IMR-90 (cell line): ENCODE measurements at regions not wholly inside any gene's neighbourhood (a gene's known extent, or its start where the extent isn't known, plus 50 kb on each side); places are given as distances from the start of the nearest gene placed in this dataset.

ENCODE experiments used
- ATAC-seq: fragments of 200-7000 bp; cut with Tn5 transposase; 2 replicates; pipeline ENCODE4 v1.9.1; 2020; ENCODE audit warnings: low read depth, mild to moderate bottlenecking, moderate library complexity
- BruUV-seq: library from RNA; stranded (reverse); fragments of 400-500 nt; replicated peaks from 2 replicates; lab custom pipeline; 2021; lab: Mats Ljungman, UMichigan
- CTCF ChIA-PET: fragments of 300-600 bp; formaldehyde crosslinking; extraction: SDS; loops from one replicate; lab custom pipeline; 2021; ENCODE audit warnings: antibody characterized with exemption; lab: Yijun Ruan, JAX
- POLR2A ChIA-PET: fragments of 300-600 bp; sonication (Branson Sonifier 250); formaldehyde crosslinking; loops from one replicate; lab custom pipeline; 2022; ENCODE audit warnings: antibody characterized with exemption; ENCODE audit not compliant: unreplicated experiment; lab: Charles Lee
- DNase-seq: peaks from one replicate; pipeline ENCODE4 v3.0.0; 2013
- H2AFZ ChIP-seq: replicated peaks from 2 replicates; pipeline ENCODE3; 2013; ENCODE audit warnings: low read length, mild to moderate bottlenecking; ENCODE audit not compliant: poor library complexity
- H2AK5ac ChIP-seq: 2 replicates; pipeline ENCODE4 v1.6.1; 2013; ENCODE audit warnings: low read depth, low read length, inconsistent platforms
- H2AK9ac ChIP-seq: replicated peaks from 2 replicates; pipeline ENCODE3; 2013; ENCODE audit warnings: mild to moderate bottlenecking, low read depth, low read length, moderate library complexity; ENCODE audit not compliant: poor library complexity
- H2BK120ac ChIP-seq: 2 replicates; pipeline ENCODE4 v1.6.1; 2013; ENCODE audit warnings: low read depth, low read length, inconsistent platforms
- H2BK15ac ChIP-seq: 3 replicates; pipeline ENCODE4 v1.6.1; 2013; ENCODE audit warnings: low read depth, low read length, inconsistent platforms
- H2BK20ac ChIP-seq: 2 replicates; pipeline ENCODE4 v1.6.1; 2013; ENCODE audit warnings: low read depth, mild to moderate bottlenecking, inconsistent platforms, low read length, moderate library complexity
- H2BK5ac ChIP-seq: 2 replicates; pipeline ENCODE4 v1.6.1; 2013; ENCODE audit warnings: mild to moderate bottlenecking, low read depth, low read length, inconsistent platforms; ENCODE audit not compliant: poor library complexity, severe bottlenecking
- H3K14ac ChIP-seq: replicated peaks from 2 replicates; pipeline ENCODE4 v1.6.1; 2013; ENCODE audit warnings: low read depth, low read length, inconsistent platforms
- H3K18ac ChIP-seq: 2 replicates; pipeline ENCODE4 v1.6.1; 2013; ENCODE audit warnings: low read depth, low read length, control low read depth
- H3K23ac ChIP-seq: 2 replicates; pipeline ENCODE4 v1.6.1; 2013; ENCODE audit warnings: low read depth, low read length, inconsistent platforms
- H3K27ac ChIP-seq: 2 replicates; pipeline ENCODE4 v1.5.1; 2013; ENCODE audit warnings: mild to moderate bottlenecking, control low read depth, low read length; ENCODE audit not compliant: insufficient read depth
- H3K27me3 ChIP-seq: 2 replicates; pipeline ENCODE4 v1.6.1; 2013; ENCODE audit warnings: low read length; ENCODE audit not compliant: control insufficient read depth, insufficient read depth
- H3K36me3 ChIP-seq: 2 replicates; pipeline ENCODE4 v1.6.1; 2013; ENCODE audit warnings: low read length, mixed read lengths; ENCODE audit not compliant: control insufficient read depth, insufficient read depth
- H3K4ac ChIP-seq: 2 replicates; pipeline ENCODE4 v1.6.1; 2013; ENCODE audit warnings: low read depth, low read length, inconsistent platforms
- H3K4me1 ChIP-seq: 2 replicates; pipeline ENCODE4 v1.6.1; 2013; ENCODE audit warnings: low read length, mixed read lengths; ENCODE audit not compliant: control insufficient read depth, insufficient read depth
- H3K4me2 ChIP-seq: 2 replicates; pipeline ENCODE4 v1.6.1; 2013; ENCODE audit warnings: low read depth, mild to moderate bottlenecking, control low read depth, low read length, moderate library complexity
- H3K4me3 ChIP-seq: 2 replicates; pipeline ENCODE4 v1.5.1; 2013; ENCODE audit warnings: low read depth, mild to moderate bottlenecking, control low read depth, low read length, moderate library complexity; ENCODE audit not compliant: insufficient read depth
- H3K56ac ChIP-seq: 2 replicates; pipeline ENCODE4 v1.6.1; 2013; ENCODE audit warnings: low read length, inconsistent platforms; ENCODE audit not compliant: insufficient read depth; ENCODE audit errors: extremely low read depth
- H3K79me1 ChIP-seq, 2 experiments: 2 replicates each; pipeline ENCODE4 v1.6.1; 2013; ENCODE audit warnings: low read length in 2 of 2, inconsistent platforms in 1 of 2, low read depth in 1 of 2
- H3K9ac ChIP-seq: 2 replicates; pipeline ENCODE4 v1.6.1; 2013; ENCODE audit warnings: low read depth, low read length, control low read depth
- H3K9me1 ChIP-seq: 2 replicates; pipeline ENCODE4 v1.6.1; 2013; ENCODE audit warnings: low read length, inconsistent platforms; ENCODE audit not compliant: insufficient read depth
- H3K9me3 ChIP-seq: 2 replicates; pipeline ENCODE4 v1.6.1; 2013; ENCODE audit warnings: low read length; ENCODE audit not compliant: control insufficient read depth, insufficient read depth
- H4K20me1 ChIP-seq: 2 replicates; pipeline ENCODE4 v1.6.1; 2013; ENCODE audit warnings: low read length, inconsistent platforms; ENCODE audit not compliant: insufficient read depth
- H4K5ac ChIP-seq: 2 replicates; pipeline ENCODE4 v1.6.1; 2013; ENCODE audit warnings: mild to moderate bottlenecking, low read depth, low read length, control low read depth
- H4K8ac ChIP-seq, 2 experiments: 2 replicates each; pipeline ENCODE4 v1.6.1; 2013; ENCODE audit warnings: low read depth in 2 of 2, low read length in 2 of 2, control low read depth in 1 of 2, inconsistent platforms in 1 of 2
- H4K91ac ChIP-seq: 2 replicates; pipeline ENCODE4 v1.6.1; 2013; ENCODE audit warnings: low read depth, low read length, inconsistent platforms; ENCODE audit not compliant: insufficient read depth
- BHLHE40 ChIP-seq: fragments of 150-350 bp; IDR thresholded peaks from 2 replicates; pipeline ENCODE4 v1.6.1; 2016; ENCODE audit warnings: mild to moderate bottlenecking, low read depth, low read length
- CEBPB ChIP-seq: IDR thresholded peaks from 2 replicates; pipeline ENCODE4 v1.6.1; 2012; ENCODE audit warnings: low read depth, low read length, improper control_type of control experiment
- CHD1 ChIP-seq: IDR thresholded peaks from 2 replicates; pipeline ENCODE4 v1.6.1; 2012; ENCODE audit warnings: low read depth, low read length, improper control_type of control experiment
- FOS ChIP-seq: fragments of 150-350 bp; IDR thresholded peaks from 2 replicates; pipeline ENCODE4 v1.6.1; 2016; ENCODE audit warnings: low read depth, low read length
- MAFK ChIP-seq: IDR thresholded peaks from 2 replicates; pipeline ENCODE4 v1.6.1; 2012; ENCODE audit warnings: low read depth, low read length, improper control_type of control experiment
- MAZ ChIP-seq: IDR thresholded peaks from 2 replicates; pipeline ENCODE4 v1.6.1; 2012; ENCODE audit warnings: low read depth, mild to moderate bottlenecking, low read length, improper control_type of control experiment, moderate library complexity, borderline replicate concordance
- MXI1 ChIP-seq: IDR thresholded peaks from 2 replicates; pipeline ENCODE4 v1.6.1; 2012; ENCODE audit warnings: low read depth, mild to moderate bottlenecking, low read length, moderate library complexity, borderline replicate concordance
- NFE2L2 ChIP-seq: fragments of 150-350 bp; IDR thresholded peaks from 2 replicates; pipeline ENCODE4 v1.6.1; 2016; ENCODE audit warnings: low read depth, mild to moderate bottlenecking, low read length
- POLR2A ChIP-seq: IDR thresholded peaks from 2 replicates; pipeline ENCODE4 v1.6.1; 2012; ENCODE audit warnings: mild to moderate bottlenecking, low read depth, low read length
- RAD21 ChIP-seq: IDR thresholded peaks from 2 replicates; pipeline ENCODE4 v1.6.1; 2012; ENCODE audit warnings: low read length, improper control_type of control experiment
- RCOR1 ChIP-seq: IDR thresholded peaks from 2 replicates; pipeline ENCODE4 v1.6.1; 2012; ENCODE audit warnings: mild to moderate bottlenecking, low read length, improper control_type of control experiment; ENCODE audit not compliant: insufficient replicate concordance
- RFX5 ChIP-seq: IDR thresholded peaks from 2 replicates; pipeline ENCODE4 v1.8.0; 2012; ENCODE audit warnings: low read depth, mild to moderate bottlenecking, low read length, moderate library complexity
- SMC3 ChIP-seq: fragments of 150-350 bp; IDR thresholded peaks from 2 replicates; pipeline ENCODE4 v1.6.1; 2016; ENCODE audit warnings: low read depth, mild to moderate bottlenecking, antibody characterized with exemption, low read length, moderate library complexity
- WGBS, 2 experiments: methylation state at CpG; one replicate each; pipeline versions ENCODE4 v1.1.5 to v1.1.7; 2013; ENCODE audit warnings: missing lambda C conversion rate in 2 of 2; ENCODE audit not compliant: insufficient read length in 1 of 2; ENCODE audit errors: extremely low coverage in 2 of 2; 5-methylcytosine and 5-hydroxymethylcytosine counted together
- dilution Hi-C: fragments of 300-500 bp; cut with HindIII; formaldehyde crosslinking; loops from one replicate; pipeline ENCODE4 v1.14.3; 2018; ENCODE audit warnings: low sequenced_read_pairs; ENCODE audit not compliant: unreplicated experiment
- in situ Hi-C: fragments of 300-500 bp; cut with MboI; formaldehyde crosslinking; loops from 3 replicates; pipeline ENCODE4 v1.14.3; 2019; ENCODE audit warnings: low sequenced_read_pairs, inconsistent platforms, mixed read lengths
- intact Hi-C: fragments of 100-400 bp; cut with micrococcal nuclease; formaldehyde crosslinking; loops from 2 replicates; pipeline ENCODE4 v1.10.0; 2022
- TF ChIP-seq, protein P1 (sequence below): fragments of 150-350 bp; IDR thresholded peaks from 2 replicates; pipeline ENCODE4 v1.6.1; 2017; ENCODE audit warnings: mild to moderate bottlenecking, antibody characterized with exemption, low read length, low read depth
- TF ChIP-seq, protein P2 (sequence below): fragments of 150-350 bp; IDR thresholded peaks from 2 replicates; pipeline ENCODE4 v1.6.1; 2016; ENCODE audit warnings: low read depth, mild to moderate bottlenecking, low read length, moderate library complexity, borderline replicate concordance
- TF ChIP-seq, protein P3 (sequence below): conservative IDR thresholded peaks from 2 replicates; pipeline ENCODE4 v1.5.1; 2012; ENCODE audit warnings: mild to moderate bottlenecking, low read depth, low read length, improper control_type of control experiment

DNA sequence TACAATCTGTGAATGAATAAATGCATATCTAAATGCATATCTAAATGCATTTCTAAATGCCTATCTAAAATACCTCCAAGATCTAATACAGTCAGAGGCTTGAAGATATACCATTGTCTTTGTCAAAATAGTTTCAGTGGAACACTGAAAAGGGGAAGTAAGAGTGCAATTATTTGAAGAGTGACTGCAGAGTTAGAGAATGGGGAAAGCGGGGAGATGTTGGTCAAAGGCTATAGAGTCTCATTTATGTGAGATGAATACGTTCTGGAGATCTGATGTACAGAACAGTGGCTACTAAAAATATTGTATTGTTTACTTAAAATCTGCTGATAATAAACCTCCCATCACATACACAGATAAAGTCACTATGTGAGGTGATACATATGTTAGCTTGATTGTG, 1126.2 kb upstream of the CDH9 start:
- H3K4me3 ChIP-seq: no peak overlapping the region
- intact Hi-C loops (no loop called here), in situ Hi-C loops (no loop called here), dilution Hi-C loops (no loop called here)
- no peak overlapping the region for H4K91ac ChIP-seq
- no peak overlapping the region for H3K56ac ChIP-seq
- H3K27ac ChIP-seq: no peak overlapping the region
- no peaks in the 10 kb centered on the region for H3K27me3 ChIP-seq
- no TSS peak for BruUV-seq
- no peak overlapping the region for H2AK9ac ChIP-seq
- WGBS, 2 experiments: no CpG with 5 or more reads among the region's 2 CpGs
- no peaks in the 10 kb centered on the region for H4K20me1 ChIP-seq
- H4K8ac ChIP-seq: no peak overlapping the region
- H2BK120ac ChIP-seq: no peak overlapping the region
- 0 out of 2 replicates have a peak, but pooled peaks cover 2% of the 10 kb centered on the region for H3K9me3 ChIP-seq
- CTCF ChIA-PET: no interaction called here
- no peak for DNase-seq
- no peak overlapping the region for H3K18ac ChIP-seq
- no peak overlapping the region for H2AK5ac ChIP-seq
- no peak overlapping the region for H3K4ac ChIP-seq
- H3K9me1 ChIP-seq: no peaks in the 10 kb centered on the region
- H3K4me2 ChIP-seq: no peak overlapping the region
- no peaks in the 10 kb centered on the region for H3K4me1 ChIP-seq
- H2BK15ac ChIP-seq: no peak overlapping the region
- no peak overlapping the region for H2AFZ ChIP-seq
- no peak overlapping the region for H2BK20ac ChIP-seq
- POLR2A ChIA-PET: no interaction called here
- no peak overlapping the region for H3K23ac ChIP-seq
- no peak overlapping the region for H3K9ac ChIP-seq
- H3K79me1 ChIP-seq: no peaks in the 10 kb centered on the region
- H3K36me3 ChIP-seq: no peaks in the 10 kb centered on the region
- ATAC-seq: no peak
- no peak overlapping the region for H4K5ac ChIP-seq
- no peak overlapping the region for H3K14ac ChIP-seq
- TF ChIP-seq, protein P1, sequence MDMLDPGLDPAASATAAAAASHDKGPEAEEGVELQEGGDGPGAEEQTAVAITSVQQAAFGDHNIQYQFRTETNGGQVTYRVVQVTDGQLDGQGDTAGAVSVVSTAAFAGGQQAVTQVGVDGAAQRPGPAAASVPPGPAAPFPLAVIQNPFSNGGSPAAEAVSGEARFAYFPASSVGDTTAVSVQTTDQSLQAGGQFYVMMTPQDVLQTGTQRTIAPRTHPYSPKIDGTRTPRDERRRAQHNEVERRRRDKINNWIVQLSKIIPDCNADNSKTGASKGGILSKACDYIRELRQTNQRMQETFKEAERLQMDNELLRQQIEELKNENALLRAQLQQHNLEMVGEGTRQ: no peak
- TF ChIP-seq SMC3: no peak
- no peak for TF ChIP-seq BHLHE40
- TF ChIP-seq RFX5: no peak
- no peak for TF ChIP-seq POLR2A
- TF ChIP-seq CEBPB: no peak
- TF ChIP-seq MXI1: no peak
- TF ChIP-seq RAD21: no peak
- TF ChIP-seq CHD1: no peak
- no peak for TF ChIP-seq NFE2L2
- no peak for TF ChIP-seq RCOR1
- no peak for TF ChIP-seq FOS
- TF ChIP-seq, protein P2, sequence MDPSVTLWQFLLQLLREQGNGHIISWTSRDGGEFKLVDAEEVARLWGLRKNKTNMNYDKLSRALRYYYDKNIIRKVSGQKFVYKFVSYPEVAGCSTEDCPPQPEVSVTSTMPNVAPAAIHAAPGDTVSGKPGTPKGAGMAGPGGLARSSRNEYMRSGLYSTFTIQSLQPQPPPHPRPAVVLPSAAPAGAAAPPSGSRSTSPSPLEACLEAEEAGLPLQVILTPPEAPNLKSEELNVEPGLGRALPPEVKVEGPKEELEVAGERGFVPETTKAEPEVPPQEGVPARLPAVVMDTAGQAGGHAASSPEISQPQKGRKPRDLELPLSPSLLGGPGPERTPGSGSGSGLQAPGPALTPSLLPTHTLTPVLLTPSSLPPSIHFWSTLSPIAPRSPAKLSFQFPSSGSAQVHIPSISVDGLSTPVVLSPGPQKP: no peak
- TF ChIP-seq MAZ: no peak
- TF ChIP-seq, protein P3, sequence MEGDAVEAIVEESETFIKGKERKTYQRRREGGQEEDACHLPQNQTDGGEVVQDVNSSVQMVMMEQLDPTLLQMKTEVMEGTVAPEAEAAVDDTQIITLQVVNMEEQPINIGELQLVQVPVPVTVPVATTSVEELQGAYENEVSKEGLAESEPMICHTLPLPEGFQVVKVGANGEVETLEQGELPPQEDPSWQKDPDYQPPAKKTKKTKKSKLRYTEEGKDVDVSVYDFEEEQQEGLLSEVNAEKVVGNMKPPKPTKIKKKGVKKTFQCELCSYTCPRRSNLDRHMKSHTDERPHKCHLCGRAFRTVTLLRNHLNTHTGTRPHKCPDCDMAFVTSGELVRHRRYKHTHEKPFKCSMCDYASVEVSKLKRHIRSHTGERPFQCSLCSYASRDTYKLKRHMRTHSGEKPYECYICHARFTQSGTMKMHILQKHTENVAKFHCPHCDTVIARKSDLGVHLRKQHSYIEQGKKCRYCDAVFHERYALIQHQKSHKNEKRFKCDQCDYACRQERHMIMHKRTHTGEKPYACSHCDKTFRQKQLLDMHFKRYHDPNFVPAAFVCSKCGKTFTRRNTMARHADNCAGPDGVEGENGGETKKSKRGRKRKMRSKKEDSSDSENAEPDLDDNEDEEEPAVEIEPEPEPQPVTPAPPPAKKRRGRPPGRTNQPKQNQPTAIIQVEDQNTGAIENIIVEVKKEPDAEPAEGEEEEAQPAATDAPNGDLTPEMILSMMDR: no peak
- no peak for TF ChIP-seq MAFK
- no peak overlapping the region for H2BK5ac ChIP-seq
